Neural cell (in vitro differentiated cells): ENCODE measurements at regions not wholly inside any gene's neighbourhood (a gene's known extent, or its start where the extent isn't known, plus 50 kb on each side); places are given as distances from the start of the nearest gene placed in this dataset.
A peak's percentile ranks its signal among the peaks of the same experiment; 100 is the strongest.

Source experiments
- H2AFZ ChIP-seq: fragments of 200-600, 300-800 bp; sonication (generic), shearing (Covaris generic); 2 replicates; pipeline ENCODE4 v1.6.0; 2014; ENCODE audit warnings: low read depth, mild to moderate bottlenecking, antibody characterized with exemption, low read length, moderate library complexity
- H3F3A ChIP-seq: fragments of 200-600 bp; shearing (Covaris generic); 2 replicates; pipeline ENCODE4 v1.6.1; 2016; ENCODE audit warnings: mild to moderate bottlenecking, moderate library complexity, mixed read lengths, antibody characterized with exemption, low read length; ENCODE audit not compliant: insufficient read depth, poor library complexity, severe bottlenecking
- H3K27ac ChIP-seq: fragments of 200-600, 300-800 bp; sonication (generic), shearing (Covaris generic); 2 replicates; pipeline ENCODE4 v1.5.1; 2014; ENCODE audit warnings: mild to moderate bottlenecking, low read length, moderate library complexity
- H3K27me3 ChIP-seq: fragments of 300-800, 200-600 bp; sonication (generic), shearing (Covaris generic); 2 replicates; pipeline ENCODE4 v1.6.0; 2014; ENCODE audit warnings: mild to moderate bottlenecking, low read depth, low read length, moderate library complexity; ENCODE audit not compliant: insufficient read depth
- H3K36me3 ChIP-seq: fragments of 300-800, 200-600 bp; sonication (generic), shearing (Covaris generic); 2 replicates; pipeline ENCODE4 v1.5.1; 2014; ENCODE audit warnings: mild to moderate bottlenecking, antibody characterized with exemption, low read length, moderate library complexity; ENCODE audit not compliant: insufficient read depth
- H3K4me2 ChIP-seq: fragments of 300-800, 200-600 bp; sonication (generic), shearing (Covaris generic); 2 replicates; pipeline ENCODE4 v1.6.0; 2014; ENCODE audit warnings: mild to moderate bottlenecking, low read length
- H3K4me3 ChIP-seq: fragments of 300-800, 200-600 bp; sonication (generic), shearing (Covaris generic); 2 replicates; pipeline ENCODE4 v1.5.1; 2014; ENCODE audit warnings: mild to moderate bottlenecking, low read length, moderate library complexity
- H3K79me2 ChIP-seq: fragments of 200-600 bp; shearing (Covaris generic); replicated peaks from 2 replicates; pipeline ENCODE4 v1.6.0; 2014; ENCODE audit warnings: mild to moderate bottlenecking, low read length, moderate library complexity; ENCODE audit not compliant: insufficient read depth
- H3K9ac ChIP-seq: fragments of 300-800, 200-600 bp; sonication (generic), shearing (Covaris generic); 2 replicates; pipeline ENCODE4 v1.6.1; 2016; ENCODE audit warnings: mild to moderate bottlenecking, low read length, mixed read lengths
- H3K9me2 ChIP-seq: fragments of 200-600 bp; shearing (Covaris generic); 2 replicates; pipeline ENCODE4 v1.6.1; 2016; ENCODE audit warnings: mild to moderate bottlenecking, low read length, mixed read lengths; ENCODE audit not compliant: insufficient read depth
- H3K9me3 ChIP-seq: fragments of 200-600, 300-800 bp; sonication (generic), shearing (Covaris generic); 2 replicates; pipeline ENCODE4 v1.6.1; 2016; ENCODE audit warnings: mild to moderate bottlenecking, mixed run types, low read length, moderate library complexity, mixed read lengths
- H4K20me1 ChIP-seq: fragments of 200-600 bp; shearing (Covaris generic); 2 replicates; pipeline ENCODE4 v1.6.1; 2016; ENCODE audit warnings: mild to moderate bottlenecking, mixed run types; ENCODE audit not compliant: insufficient read depth
- EP300 ChIP-seq: fragments of 450-650 bp; conservative IDR thresholded peaks from 2 replicates; pipeline ENCODE4 v1.6.1; 2014; ENCODE audit warnings: antibody characterized with exemption, mild to moderate bottlenecking, moderate library complexity; ENCODE audit not compliant: poor library complexity, severe bottlenecking
- EZH2 ChIP-seq: fragments of 200-600, 300-800 bp; shearing (Covaris generic), sonication (generic); IDR thresholded peaks from 2 replicates; pipeline ENCODE4 v1.6.1; 2014; ENCODE audit warnings: antibody characterized with exemption, low read length, borderline replicate concordance, mild to moderate bottlenecking; ENCODE audit not compliant: insufficient read depth, poor library complexity, severe bottlenecking
- MXI1 ChIP-seq: fragments of 450-650 bp; conservative IDR thresholded peaks from 2 replicates; pipeline ENCODE4 v1.6.1; 2014; ENCODE audit warnings: antibody characterized with exemption, mild to moderate bottlenecking; ENCODE audit not compliant: poor library complexity, severe bottlenecking
- POLR2AphosphoS5 ChIP-seq: IDR thresholded peaks from 2 replicates; pipeline ENCODE4 v1.6.1; 2012
- RAD21 ChIP-seq: fragments of 450-650 bp; conservative IDR thresholded peaks from 2 replicates; pipeline ENCODE4 v1.6.1; 2014; ENCODE audit warnings: antibody characterized with exemption, mild to moderate bottlenecking, moderate library complexity
- SMC3 ChIP-seq: fragments of 450-650 bp; conservative IDR thresholded peaks from 2 replicates; pipeline ENCODE4 v1.6.1; 2014; ENCODE audit warnings: antibody characterized with exemption, mild to moderate bottlenecking, moderate library complexity; ENCODE audit not compliant: poor library complexity
- TAF1 ChIP-seq: IDR thresholded peaks from 2 replicates; pipeline ENCODE4 v1.6.1; 2012; ENCODE audit warnings: low read depth
- TF ChIP-seq, protein P1 (sequence below): IDR thresholded peaks from 2 replicates; pipeline ENCODE4 v1.6.1; 2012; ENCODE audit warnings: borderline replicate concordance
- TF ChIP-seq, protein P2 (sequence below): fragments of 450-650 bp; IDR thresholded peaks from 2 replicates; pipeline ENCODE4 v1.5.1; 2014; ENCODE audit warnings: antibody characterized with exemption, mild to moderate bottlenecking, moderate library complexity; ENCODE audit not compliant: poor library complexity, severe bottlenecking

DNA sequence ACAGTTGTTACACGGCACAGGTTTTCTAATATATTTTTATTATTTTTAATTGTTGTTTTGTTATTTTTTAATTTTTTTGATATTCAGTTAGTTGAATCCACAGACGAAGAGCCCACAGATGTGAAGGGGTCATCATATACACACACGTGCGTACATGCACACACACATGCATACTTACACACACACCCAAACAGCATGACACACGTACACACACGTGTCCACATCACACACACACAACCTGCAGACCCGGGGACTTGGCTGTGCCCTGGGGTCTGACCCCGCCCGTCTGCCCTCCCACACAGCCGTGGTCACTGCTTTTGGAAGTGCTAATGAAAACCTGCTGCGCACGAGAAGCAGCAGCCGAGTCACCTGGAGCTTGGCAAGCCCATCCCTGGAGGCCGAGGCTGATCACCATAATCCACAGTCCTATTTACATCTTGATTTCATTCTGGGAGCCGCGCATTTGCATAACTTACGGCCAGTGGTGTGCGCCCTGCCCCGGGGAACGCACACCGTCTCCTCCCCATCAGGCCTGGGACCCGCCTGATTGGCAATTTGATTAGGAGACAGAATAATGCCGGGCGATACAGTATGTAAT, 110.3 kb downstream of the BRD1 start:
- TF ChIP-seq EP300: no peak
- TF ChIP-seq MXI1: no peak
- no peak for TF ChIP-seq RAD21
- Histone ChIP-seq H3F3A (no peaks in the 10 kb centered on the region), H3K9me2 (no peaks in the 10 kb centered on the region), H2AFZ (no peak overlapping the region), H4K20me1 (no peaks in the 10 kb centered on the region), H3K27me3 (no peaks in the 10 kb centered on the region), H3K79me2 (no peaks in the 10 kb centered on the region), H3K36me3 (no peaks in the 10 kb centered on the region), H3K27ac (no peak overlapping the region), H3K9ac (no peak overlapping the region), H3K4me3 (peak overlapping the region; percentile 2), H3K9me3 (no peaks in the 10 kb centered on the region), H3K4me2 (peak overlapping the region; percentile 3)

DNA sequence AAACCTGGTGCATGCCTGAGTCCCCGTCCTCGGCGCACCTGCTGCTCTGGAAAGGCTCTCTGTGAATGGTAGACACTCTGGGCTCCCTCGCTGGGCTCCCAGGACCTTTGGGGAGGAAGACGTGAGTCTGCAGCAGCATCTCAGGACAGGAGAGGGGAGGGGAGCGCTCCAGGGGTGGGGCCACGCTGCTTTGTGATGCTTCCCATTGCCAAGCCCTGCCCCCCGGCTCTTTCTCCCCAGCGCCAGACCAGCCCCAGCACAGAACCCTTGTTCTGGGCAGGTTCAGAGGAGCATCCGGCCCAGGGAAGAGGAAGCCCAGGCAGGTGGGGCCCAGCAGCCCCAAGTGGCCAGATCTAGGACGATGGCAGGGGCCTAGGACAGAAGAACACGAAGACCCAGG, 111.2 kb downstream of the BRD1 start:
- Histone ChIP-seq H3K79me2 (no peaks in the 10 kb centered on the region), H3K27ac (no peak overlapping the region), H3K27me3 (no peaks in the 10 kb centered on the region), H3K4me2 (no peak overlapping the region), H4K20me1 (no peaks in the 10 kb centered on the region), H3K9me2 (no peaks in the 10 kb centered on the region), H3K36me3 (no peaks in the 10 kb centered on the region), H3K4me3 (no peak overlapping the region), H2AFZ (no peak overlapping the region), H3K9me3 (no peaks in the 10 kb centered on the region), H3K9ac (no peak overlapping the region), H3F3A (no peaks in the 10 kb centered on the region)
- TF ChIP-seq TAF1: no peak
- no peak for TF ChIP-seq EP300
- TF ChIP-seq, protein P1, sequence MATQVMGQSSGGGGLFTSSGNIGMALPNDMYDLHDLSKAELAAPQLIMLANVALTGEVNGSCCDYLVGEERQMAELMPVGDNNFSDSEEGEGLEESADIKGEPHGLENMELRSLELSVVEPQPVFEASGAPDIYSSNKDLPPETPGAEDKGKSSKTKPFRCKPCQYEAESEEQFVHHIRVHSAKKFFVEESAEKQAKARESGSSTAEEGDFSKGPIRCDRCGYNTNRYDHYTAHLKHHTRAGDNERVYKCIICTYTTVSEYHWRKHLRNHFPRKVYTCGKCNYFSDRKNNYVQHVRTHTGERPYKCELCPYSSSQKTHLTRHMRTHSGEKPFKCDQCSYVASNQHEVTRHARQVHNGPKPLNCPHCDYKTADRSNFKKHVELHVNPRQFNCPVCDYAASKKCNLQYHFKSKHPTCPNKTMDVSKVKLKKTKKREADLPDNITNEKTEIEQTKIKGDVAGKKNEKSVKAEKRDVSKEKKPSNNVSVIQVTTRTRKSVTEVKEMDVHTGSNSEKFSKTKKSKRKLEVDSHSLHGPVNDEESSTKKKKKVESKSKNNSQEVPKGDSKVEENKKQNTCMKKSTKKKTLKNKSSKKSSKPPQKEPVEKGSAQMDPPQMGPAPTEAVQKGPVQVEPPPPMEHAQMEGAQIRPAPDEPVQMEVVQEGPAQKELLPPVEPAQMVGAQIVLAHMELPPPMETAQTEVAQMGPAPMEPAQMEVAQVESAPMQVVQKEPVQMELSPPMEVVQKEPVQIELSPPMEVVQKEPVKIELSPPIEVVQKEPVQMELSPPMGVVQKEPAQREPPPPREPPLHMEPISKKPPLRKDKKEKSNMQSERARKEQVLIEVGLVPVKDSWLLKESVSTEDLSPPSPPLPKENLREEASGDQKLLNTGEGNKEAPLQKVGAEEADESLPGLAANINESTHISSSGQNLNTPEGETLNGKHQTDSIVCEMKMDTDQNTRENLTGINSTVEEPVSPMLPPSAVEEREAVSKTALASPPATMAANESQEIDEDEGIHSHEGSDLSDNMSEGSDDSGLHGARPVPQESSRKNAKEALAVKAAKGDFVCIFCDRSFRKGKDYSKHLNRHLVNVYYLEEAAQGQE: no peak
- no peak for TF ChIP-seq SMC3
- no peak for TF ChIP-seq EZH2
- no peak for TF ChIP-seq RAD21
- TF ChIP-seq, protein P2, sequence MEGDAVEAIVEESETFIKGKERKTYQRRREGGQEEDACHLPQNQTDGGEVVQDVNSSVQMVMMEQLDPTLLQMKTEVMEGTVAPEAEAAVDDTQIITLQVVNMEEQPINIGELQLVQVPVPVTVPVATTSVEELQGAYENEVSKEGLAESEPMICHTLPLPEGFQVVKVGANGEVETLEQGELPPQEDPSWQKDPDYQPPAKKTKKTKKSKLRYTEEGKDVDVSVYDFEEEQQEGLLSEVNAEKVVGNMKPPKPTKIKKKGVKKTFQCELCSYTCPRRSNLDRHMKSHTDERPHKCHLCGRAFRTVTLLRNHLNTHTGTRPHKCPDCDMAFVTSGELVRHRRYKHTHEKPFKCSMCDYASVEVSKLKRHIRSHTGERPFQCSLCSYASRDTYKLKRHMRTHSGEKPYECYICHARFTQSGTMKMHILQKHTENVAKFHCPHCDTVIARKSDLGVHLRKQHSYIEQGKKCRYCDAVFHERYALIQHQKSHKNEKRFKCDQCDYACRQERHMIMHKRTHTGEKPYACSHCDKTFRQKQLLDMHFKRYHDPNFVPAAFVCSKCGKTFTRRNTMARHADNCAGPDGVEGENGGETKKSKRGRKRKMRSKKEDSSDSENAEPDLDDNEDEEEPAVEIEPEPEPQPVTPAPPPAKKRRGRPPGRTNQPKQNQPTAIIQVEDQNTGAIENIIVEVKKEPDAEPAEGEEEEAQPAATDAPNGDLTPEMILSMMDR: no peak
- no peak for TF ChIP-seq MXI1
- TF ChIP-seq POLR2AphosphoS5: no peak

DNA sequence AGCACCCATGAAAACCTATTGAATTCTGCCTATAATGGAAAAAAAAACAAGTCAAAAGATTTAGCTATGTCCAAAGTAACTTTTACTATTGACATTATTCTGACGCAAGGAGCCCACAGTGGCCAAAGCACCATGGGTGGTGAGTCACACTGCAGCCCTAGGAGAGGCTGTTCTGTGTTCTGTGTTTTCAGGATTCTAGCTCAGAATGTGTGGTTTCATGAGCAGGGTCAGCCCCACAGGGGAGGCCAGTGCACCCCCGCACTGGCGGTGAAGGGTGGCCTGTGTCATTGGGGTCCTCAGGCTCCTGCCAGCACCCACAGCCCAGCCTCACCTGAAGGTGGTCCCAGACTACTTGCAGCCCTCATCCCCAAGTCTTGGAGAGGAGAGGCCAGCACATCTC, 112.2 kb downstream of the BRD1 start:
- H3K9me3 ChIP-seq: no peaks in the 10 kb centered on the region
- no peak overlapping the region for H2AFZ ChIP-seq
- H3F3A ChIP-seq: no peaks in the 10 kb centered on the region
- no peaks in the 10 kb centered on the region for H3K36me3 ChIP-seq
- H3K4me2 ChIP-seq: no peak overlapping the region
- H3K79me2 ChIP-seq: no peaks in the 10 kb centered on the region
- no peak overlapping the region for H3K4me3 ChIP-seq
- TF ChIP-seq TAF1 (no peak), SMC3 (no peak), EP300 (no peak), POLR2AphosphoS5 (no peak), MXI1 (no peak), EZH2 (no peak), RAD21 (no peak)
- TF ChIP-seq, protein P1: no peak
- TF ChIP-seq, protein P2: no peak
- H3K9ac ChIP-seq: no peak overlapping the region
- H3K27ac ChIP-seq: no peak overlapping the region
- H3K9me2 ChIP-seq: no peaks in the 10 kb centered on the region
- H4K20me1 ChIP-seq: no peaks in the 10 kb centered on the region
- no peaks in the 10 kb centered on the region for H3K27me3 ChIP-seq
